HepG2 (cell line): ENCODE measurements at regions not wholly inside any gene's neighbourhood (a gene's known extent, or its start where the extent isn't known, plus 50 kb on each side); places are given as distances from the start of the nearest gene placed in this dataset.

Source experiments
- ATAC-seq: fragments of 200-7000 bp; cut with Tn5 transposase; 3 replicates; pipeline ENCODE4 v1.9.1; 2020; ENCODE audit warnings: mild to moderate bottlenecking, moderate library complexity
- BruUV-seq: library from RNA; stranded (reverse); fragments of 400-500 nt; replicated peaks from 2 replicates; lab custom pipeline; 2021; lab: Mats Ljungman, UMichigan
- CTCF ChIA-PET: fragments of 300-600 bp; formaldehyde crosslinking; extraction: SDS; loops from one replicate; lab custom pipeline; 2021; ENCODE audit warnings: low total read pairs, inconsistent platforms, low intra/inter-chr PET ratio; lab: Yijun Ruan, JAX
- POLR2A ChIA-PET: fragments of 350-600 bp; sonication (Branson Sonifier 250); formaldehyde crosslinking; loops from one replicate; lab custom pipeline; 2020; ENCODE audit warnings: antibody characterized with exemption, inconsistent platforms; lab: Yijun Ruan, JAX
- DNase-seq: peaks from one replicate; pipeline ENCODE4 v3.0.0-alpha.2; 2015; ENCODE audit warnings: low spot score
- FAIRE-seq: peaks from 3 replicates; lab custom pipeline; 2011; peaks lifted over from hg19 to GRCh38; lab: Jason Lieb, UNC
- H2AFZ ChIP-seq: one replicate; pipeline ENCODE4 v1.6.1; 2011; ENCODE audit warnings: low read length, inconsistent platforms
- H3K27ac ChIP-seq: fragments of 300-600 bp; 3 replicates; pipeline ENCODE4 v1.8.0; 2011; ENCODE audit warnings: mixed run types, mild to moderate bottlenecking, mixed read lengths, low read length, inconsistent platforms; ENCODE audit not compliant: insufficient read depth; ENCODE audit errors: extremely low read length
- H3K27me3 ChIP-seq, 2 experiments: fragments of 200-600 bp in 1 of 2; 2 replicates in 1 of 2; 3 replicates in 1 of 2; pipeline versions ENCODE4 v1.6.0 to v1.8.0; 2011; ENCODE audit warnings: low read length in 2 of 2, mild to moderate bottlenecking in 2 of 2, moderate library complexity in 2 of 2, inconsistent platforms in 1 of 2; ENCODE audit not compliant: insufficient read depth in 2 of 2, control insufficient read depth in 1 of 2
- H3K36me3 ChIP-seq, 2 experiments: fragments of 200-600 bp in 1 of 2; replicated peaks in 1 of 2; 2 replicates in 1 of 2; 3 replicates in 1 of 2; pipeline versions ENCODE4 v1.5.1 to v1.8.0; 2011; ENCODE audit warnings: low read length in 2 of 2, inconsistent platforms in 1 of 2; ENCODE audit not compliant: insufficient read depth in 2 of 2, control insufficient read depth in 1 of 2
- H3K4me1 ChIP-seq: 2 replicates; pipeline ENCODE4 v1.5.1; 2012; ENCODE audit warnings: low read length, inconsistent platforms; ENCODE audit not compliant: insufficient read depth
- H3K4me2 ChIP-seq: 2 replicates; pipeline ENCODE4 v1.6.0; 2011; ENCODE audit warnings: low read depth, low read length, inconsistent platforms
- H3K4me3 ChIP-seq, 3 experiments: fragments of 200-600 bp in 1 of 3; sonication (generic), shearing (Covaris generic) in 1 of 3; replicated peaks in 1 of 3; 2 replicates each; pipeline ENCODE4 v1.5.1; 2011 to 2016; ENCODE audit warnings: low read length in 3 of 3, inconsistent platforms in 2 of 3, low read depth in 2 of 3, mild to moderate bottlenecking in 2 of 3, control low read depth in 1 of 3, mixed read lengths in 1 of 3; ENCODE audit not compliant: insufficient read depth in 1 of 3
- H3K79me2 ChIP-seq: one replicate; pipeline ENCODE4 v1.6.1; 2011; ENCODE audit warnings: low read length, inconsistent platforms; ENCODE audit not compliant: insufficient read depth
- H3K9ac ChIP-seq: 2 replicates; pipeline ENCODE4 v1.6.0; 2011; ENCODE audit warnings: mild to moderate bottlenecking, low read depth, low read length, inconsistent platforms; ENCODE audit not compliant: insufficient read depth
- H3K9me3 ChIP-seq: 2 replicates; pipeline ENCODE4 v1.5.1; 2012; ENCODE audit warnings: mild to moderate bottlenecking, low read length
- H4K20me1 ChIP-seq: 2 replicates; pipeline ENCODE4 v1.6.0; 2011; ENCODE audit warnings: inconsistent platforms, mild to moderate bottlenecking, low read length, moderate library complexity; ENCODE audit not compliant: insufficient read depth
- IKZF1 ChIP-seq: fragments of 450-650 bp; IDR thresholded peaks from 2 replicates; pipeline ENCODE4 v1.7.1; 2016
- MXI1 ChIP-seq: IDR thresholded peaks from 3 replicates; pipeline ENCODE4 v1.6.1; 2012; ENCODE audit warnings: low read depth, low read length, inconsistent platforms, borderline replicate concordance
- MYC ChIP-seq: sonication (generic); formaldehyde crosslinking; IDR thresholded peaks from 2 replicates; pipeline ENCODE4 v1.9.0; 2021; ENCODE audit warnings: missing genetic modification reagents, borderline replicate concordance
- NFE2 ChIP-seq: sonication (generic); formaldehyde crosslinking; IDR thresholded peaks from 2 replicates; pipeline ENCODE4 v1.4.0; 2020; ENCODE audit warnings: missing genetic modification reagents
- NONO ChIP-seq, 2 experiments: fragments of 450-650 bp in 1 of 2; sonication (generic) in 1 of 2; formaldehyde crosslinking in 1 of 2; IDR thresholded peaks in 1 of 2; conservative IDR thresholded peaks in 1 of 2; 2 replicates each; pipeline versions ENCODE4 v1.6.1 to v1.8.0; 2017 to 2022; ENCODE audit warnings: mild to moderate bottlenecking in 1 of 2, missing genetic modification reagents in 1 of 2, moderate library complexity in 1 of 2
- PRPF4 ChIP-seq: fragments of 200-400 bp; formaldehyde crosslinking; IDR thresholded peaks from 2 replicates; pipeline ENCODE4 v1.6.1; 2016; ENCODE audit warnings: low read length, low read depth; ENCODE audit not compliant: poor library complexity, severe bottlenecking
- RARG ChIP-seq: sonication (generic); formaldehyde crosslinking; IDR thresholded peaks from 2 replicates; pipeline ENCODE4 v1.4.0; 2020; ENCODE audit warnings: low read depth, mild to moderate bottlenecking, missing genetic modification reagents
- SMARCE1 ChIP-seq: fragments of 450-650 bp; IDR thresholded peaks from 2 replicates; pipeline ENCODE4 v1.6.1; 2017; ENCODE audit warnings: borderline replicate concordance
- SRY ChIP-seq: sonication (generic); formaldehyde crosslinking; IDR thresholded peaks from 2 replicates; pipeline ENCODE4 v1.8.0; 2022; ENCODE audit warnings: mild to moderate bottlenecking, missing genetic modification reagents
- ZBTB20 ChIP-seq: sonication (generic); formaldehyde crosslinking; IDR thresholded peaks from 2 replicates; pipeline ENCODE4 v1.8.1; 2023; ENCODE audit warnings: missing genetic modification reagents, low read depth, mild to moderate bottlenecking, borderline replicate concordance
- ZFAT ChIP-seq: sonication (generic); formaldehyde crosslinking; conservative IDR thresholded peaks from 2 replicates; pipeline ENCODE4 v1.8.1; 2023; ENCODE audit warnings: missing genetic modification reagents, inconsistent platforms
- ZNF143 ChIP-seq: sonication (generic); formaldehyde crosslinking; IDR thresholded peaks from 2 replicates; pipeline ENCODE4 v1.4.0; 2020; ENCODE audit warnings: missing genetic modification reagents
- ZNF317 ChIP-seq: sonication (generic); formaldehyde crosslinking; IDR thresholded peaks from 2 replicates; pipeline ENCODE4 v1.5.0; 2020; ENCODE audit warnings: mild to moderate bottlenecking, missing genetic modification reagents
- ZNF564 ChIP-seq: sonication (generic); formaldehyde crosslinking; IDR thresholded peaks from 2 replicates; pipeline ENCODE4 v1.8.1; 2023; ENCODE audit warnings: mild to moderate bottlenecking, missing genetic modification reagents
- ZNF572 ChIP-seq: sonication (generic); formaldehyde crosslinking; IDR thresholded peaks from 2 replicates; pipeline ENCODE4 v1.5.1; 2020; ENCODE audit warnings: mild to moderate bottlenecking, missing genetic modification reagents
- ZNF878 ChIP-seq: sonication (generic); formaldehyde crosslinking; IDR thresholded peaks from 2 replicates; pipeline ENCODE4 v1.8.1; 2023; ENCODE audit warnings: mild to moderate bottlenecking, missing genetic modification reagents, moderate library complexity
- ZSCAN29 ChIP-seq: sonication (generic); formaldehyde crosslinking; conservative IDR thresholded peaks from 2 replicates; pipeline ENCODE4 v1.4.0; 2020; ENCODE audit warnings: mild to moderate bottlenecking, missing genetic modification reagents
- in situ Hi-C: cut with HindIII; loops from 2 replicates; pipeline ENCODE4 v1.10.0; 2017; ENCODE audit warnings: low pct_unique_long_range_greater_than_20kb; ENCODE audit not compliant: extremely low pct_ligation_motif_present
- intact Hi-C: fragments of 100-400 bp; cut with micrococcal nuclease; formaldehyde crosslinking; loops from one replicate; pipeline ENCODE4 v1.10.0; 2022; ENCODE audit not compliant: unreplicated experiment
- TF ChIP-seq, protein P1 (sequence below), 2 experiments: fragments of 450-650 bp in 1 of 2; sonication (generic) in 1 of 2; formaldehyde crosslinking; IDR thresholded peaks; 2 replicates each; pipeline versions ENCODE4 v1.5.0 to v1.8.0; 2020 to 2022; ENCODE audit warnings: mild to moderate bottlenecking in 1 of 2, missing genetic modification reagents in 1 of 2
- TF ChIP-seq, protein P2 (sequence below): sonication (generic); formaldehyde crosslinking; conservative IDR thresholded peaks from 2 replicates; pipeline ENCODE4 v1.4.0; 2020; ENCODE audit warnings: missing genetic modification reagents
- TF ChIP-seq, protein P3 (sequence below): sonication (generic); formaldehyde crosslinking; IDR thresholded peaks from 2 replicates; pipeline ENCODE4 v1.5.1; 2020; ENCODE audit warnings: mild to moderate bottlenecking, missing genetic modification reagents, moderate library complexity

DNA sequence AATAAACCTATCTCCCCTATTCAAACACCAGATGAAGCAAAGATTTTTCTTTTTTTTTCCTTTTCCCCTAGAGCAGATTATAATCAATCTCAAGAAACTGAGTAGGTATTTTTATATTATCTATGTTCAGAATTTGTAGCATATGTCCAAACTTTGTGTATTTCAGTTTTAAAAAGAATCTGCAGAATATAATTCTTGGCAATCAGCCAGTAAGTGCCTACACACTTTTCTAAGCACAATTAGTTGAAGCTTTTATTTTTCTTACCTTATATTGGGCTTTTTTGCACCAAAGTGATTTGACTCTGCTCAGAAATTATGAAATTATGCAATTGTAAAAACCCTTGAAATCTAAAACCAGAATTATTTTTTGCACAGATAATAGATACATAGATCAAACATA, 315.8 kb upstream of the PHF14 start:
- H4K20me1 ChIP-seq = no peaks in the 10 kb centered on the region
- ChIA-PET POLR2A (no interaction called here), CTCF (no interaction called here)
- no peaks in the 10 kb centered on the region for H3K79me2 ChIP-seq
- no peak overlapping the region for H3K27ac ChIP-seq
- no peak overlapping the region for H2AFZ ChIP-seq
- no peak overlapping the region for H3K9ac ChIP-seq
- no peaks in the 10 kb centered on the region for H3K9me3 ChIP-seq
- intact Hi-C loops = no loop called here
- H3K36me3 ChIP-seq = no peaks in the 10 kb centered on the region
- peaks cover 7% of the 10 kb centered on the region; the same call in 1 of the 2 replicates for H3K4me1 ChIP-seq
- in situ Hi-C loops = no loop called here
- no peak for TF ChIP-seq SRY (CRISPR knock-in tag)
- no peak for TF ChIP-seq NONO (IDR thresholded peaks at IDR 0.05)
- no peak for TF ChIP-seq NONO (CRISPR knock-in tag; conservative IDR thresholded peaks at IDR 0.05)
- TF ChIP-seq, protein P1, sequence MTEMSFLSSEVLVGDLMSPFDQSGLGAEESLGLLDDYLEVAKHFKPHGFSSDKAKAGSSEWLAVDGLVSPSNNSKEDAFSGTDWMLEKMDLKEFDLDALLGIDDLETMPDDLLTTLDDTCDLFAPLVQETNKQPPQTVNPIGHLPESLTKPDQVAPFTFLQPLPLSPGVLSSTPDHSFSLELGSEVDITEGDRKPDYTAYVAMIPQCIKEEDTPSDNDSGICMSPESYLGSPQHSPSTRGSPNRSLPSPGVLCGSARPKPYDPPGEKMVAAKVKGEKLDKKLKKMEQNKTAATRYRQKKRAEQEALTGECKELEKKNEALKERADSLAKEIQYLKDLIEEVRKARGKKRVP (CRISPR knock-in tag; IDR thresholded peaks at IDR 0.05) = no peak
- TF ChIP-seq ZNF878 (CRISPR knock-in tag) = no peak
- TF ChIP-seq ZNF564 (CRISPR knock-in tag) = no peak
- TF ChIP-seq RARG (CRISPR knock-in tag) = no peak
- no peak for TF ChIP-seq IKZF1
- no peak for TF ChIP-seq ZBTB20 (CRISPR knock-in tag)
- no peak for TF ChIP-seq ZSCAN29
- TF ChIP-seq ZFAT = no peak
- TF ChIP-seq ZNF572 = no peak
- TF ChIP-seq MXI1 = no peak
- TF ChIP-seq PRPF4 = no peak
- no peak for TF ChIP-seq NFE2 (CRISPR knock-in tag)
- TF ChIP-seq MYC (CRISPR knock-in tag) = no peak
- TF ChIP-seq, protein P2, sequence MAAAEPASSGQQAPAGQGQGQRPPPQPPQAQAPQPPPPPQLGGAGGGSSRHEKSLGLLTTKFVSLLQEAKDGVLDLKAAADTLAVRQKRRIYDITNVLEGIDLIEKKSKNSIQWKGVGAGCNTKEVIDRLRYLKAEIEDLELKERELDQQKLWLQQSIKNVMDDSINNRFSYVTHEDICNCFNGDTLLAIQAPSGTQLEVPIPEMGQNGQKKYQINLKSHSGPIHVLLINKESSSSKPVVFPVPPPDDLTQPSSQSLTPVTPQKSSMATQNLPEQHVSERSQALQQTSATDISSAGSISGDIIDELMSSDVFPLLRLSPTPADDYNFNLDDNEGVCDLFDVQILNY (CRISPR knock-in tag) = no peak
- TF ChIP-seq ZNF143 = no peak
- TF ChIP-seq, protein P3, sequence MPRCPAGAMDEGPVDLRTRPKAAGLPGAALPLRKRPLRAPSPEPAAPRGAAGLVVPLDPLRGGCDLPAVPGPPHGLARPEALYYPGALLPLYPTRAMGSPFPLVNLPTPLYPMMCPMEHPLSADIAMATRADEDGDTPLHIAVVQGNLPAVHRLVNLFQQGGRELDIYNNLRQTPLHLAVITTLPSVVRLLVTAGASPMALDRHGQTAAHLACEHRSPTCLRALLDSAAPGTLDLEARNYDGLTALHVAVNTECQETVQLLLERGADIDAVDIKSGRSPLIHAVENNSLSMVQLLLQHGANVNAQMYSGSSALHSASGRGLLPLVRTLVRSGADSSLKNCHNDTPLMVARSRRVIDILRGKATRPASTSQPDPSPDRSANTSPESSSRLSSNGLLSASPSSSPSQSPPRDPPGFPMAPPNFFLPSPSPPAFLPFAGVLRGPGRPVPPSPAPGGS (CRISPR knock-in tag) = no peak
- no peak for TF ChIP-seq ZNF317 (CRISPR knock-in tag)
- TF ChIP-seq SMARCE1 = no peak
- no peak overlapping the region for H3K4me3 ChIP-seq
- no TSS peak for BruUV-seq
- H3K4me2 ChIP-seq = no peak overlapping the region
- FAIRE-seq (no peak), ATAC-seq (no peak), DNase-seq (no peak)
- H3K27me3 ChIP-seq = no peaks in the 10 kb centered on the region
